NB4 (cell line): ENCODE measurements at regions not wholly inside any gene's neighbourhood (a gene's known extent, or its start where the extent isn't known, plus 50 kb on each side); places are given as distances from the start of the nearest gene placed in this dataset.

Source experiments
- POLR2A ChIP-seq: IDR thresholded peaks from 2 replicates; pipeline ENCODE4 v1.6.1; 2011; ENCODE audit warnings: mild to moderate bottlenecking; ENCODE audit not compliant: insufficient read length; ENCODE audit errors: extremely low read depth
- TF ChIP-seq, protein P1 (sequence below): IDR thresholded peaks from one replicate; pipeline ENCODE4 v1.5.1; 2012; ENCODE audit warnings: low read depth, low read length

DNA sequence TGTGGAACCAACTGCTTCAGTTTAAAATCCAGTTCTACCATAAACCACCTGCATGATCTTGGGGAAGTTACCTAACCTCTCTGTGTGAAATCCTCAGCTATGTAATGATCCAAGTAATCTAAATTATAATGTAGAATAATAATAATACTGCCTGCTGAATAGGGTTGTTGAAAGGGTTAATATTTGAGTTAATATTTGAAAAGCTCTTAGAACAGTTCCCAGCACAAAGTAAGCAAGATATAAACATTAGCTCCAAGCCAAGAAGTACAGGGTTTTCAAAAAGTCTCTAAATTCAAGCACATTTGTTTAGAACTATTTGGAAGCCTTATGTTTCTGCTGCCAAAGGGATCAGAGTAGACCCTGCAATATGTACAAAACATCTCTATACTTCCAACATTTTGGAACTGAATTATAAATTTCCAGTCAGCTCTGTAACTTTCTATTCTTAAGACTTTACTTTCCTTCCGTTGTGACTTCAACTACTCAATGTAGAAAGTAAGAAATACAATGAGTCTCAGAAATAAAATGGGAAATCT lies 76.7 kb upstream of the FAM9C start:
- TF ChIP-seq, protein P1, sequence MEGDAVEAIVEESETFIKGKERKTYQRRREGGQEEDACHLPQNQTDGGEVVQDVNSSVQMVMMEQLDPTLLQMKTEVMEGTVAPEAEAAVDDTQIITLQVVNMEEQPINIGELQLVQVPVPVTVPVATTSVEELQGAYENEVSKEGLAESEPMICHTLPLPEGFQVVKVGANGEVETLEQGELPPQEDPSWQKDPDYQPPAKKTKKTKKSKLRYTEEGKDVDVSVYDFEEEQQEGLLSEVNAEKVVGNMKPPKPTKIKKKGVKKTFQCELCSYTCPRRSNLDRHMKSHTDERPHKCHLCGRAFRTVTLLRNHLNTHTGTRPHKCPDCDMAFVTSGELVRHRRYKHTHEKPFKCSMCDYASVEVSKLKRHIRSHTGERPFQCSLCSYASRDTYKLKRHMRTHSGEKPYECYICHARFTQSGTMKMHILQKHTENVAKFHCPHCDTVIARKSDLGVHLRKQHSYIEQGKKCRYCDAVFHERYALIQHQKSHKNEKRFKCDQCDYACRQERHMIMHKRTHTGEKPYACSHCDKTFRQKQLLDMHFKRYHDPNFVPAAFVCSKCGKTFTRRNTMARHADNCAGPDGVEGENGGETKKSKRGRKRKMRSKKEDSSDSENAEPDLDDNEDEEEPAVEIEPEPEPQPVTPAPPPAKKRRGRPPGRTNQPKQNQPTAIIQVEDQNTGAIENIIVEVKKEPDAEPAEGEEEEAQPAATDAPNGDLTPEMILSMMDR = no peak
- TF ChIP-seq POLR2A = no peak
